HUES6 (cell line): ENCODE measurements at regions not wholly inside any gene's neighbourhood (a gene's known extent, or its start where the extent isn't known, plus 50 kb on each side); places are given as distances from the start of the nearest gene placed in this dataset.

Experiments used
- H3K27ac ChIP-seq: 2 replicates; pipeline ENCODE4 v1.7.0; 2013; ENCODE audit warnings: low read depth, mild to moderate bottlenecking, low read length, inconsistent platforms
- H3K27me3 ChIP-seq: 2 replicates; pipeline ENCODE4 v1.6.1; 2013; ENCODE audit warnings: low read length; ENCODE audit not compliant: control insufficient read depth, insufficient read depth
- H3K36me3 ChIP-seq: 2 replicates; pipeline ENCODE4 v1.6.1; 2013; ENCODE audit warnings: low read length; ENCODE audit not compliant: control insufficient read depth, insufficient read depth
- H3K4me1 ChIP-seq: 2 replicates; pipeline ENCODE4 v1.6.1; 2013; ENCODE audit warnings: low read length; ENCODE audit not compliant: control insufficient read depth, insufficient read depth
- H3K4me3 ChIP-seq: 2 replicates; pipeline ENCODE4 v1.5.1; 2013; ENCODE audit warnings: low read depth, low read length
- H3K9ac ChIP-seq: one replicate; pipeline ENCODE4 v1.6.1; 2013; ENCODE audit warnings: mild to moderate bottlenecking, low read length
- H3K9me3 ChIP-seq: 2 replicates; pipeline ENCODE4 v1.6.1; 2013; ENCODE audit warnings: low read depth, low read length; ENCODE audit not compliant: control insufficient read depth, insufficient read depth

GRCh38 chr12:107244584-107244983, 151.2 kb upstream of the CRY1 start:
- peaks cover 6% of the 10 kb centered on the region for H3K4me1 ChIP-seq
- no peak overlapping the region for H3K27ac ChIP-seq
- no peaks in the 10 kb centered on the region for H3K9me3 ChIP-seq
- H3K36me3 ChIP-seq: no peaks in the 10 kb centered on the region
- H3K4me3 ChIP-seq: no peak overlapping the region
- H3K27me3 ChIP-seq: no peaks in the 10 kb centered on the region
- no peak overlapping the region for H3K9ac ChIP-seq

- H3K27me3 ChIP-seq: no peaks in the 10 kb centered on the region
- H3K9me3 ChIP-seq: no peaks in the 10 kb centered on the region
- no peaks in the 10 kb centered on the region; the same call in 1 of the 2 replicates for H3K4me1 ChIP-seq
- no peak overlapping the region for H3K9ac ChIP-seq
- H3K4me3 ChIP-seq: no peak overlapping the region
- no peaks in the 10 kb centered on the region for H3K36me3 ChIP-seq
- no peak overlapping the region for H3K27ac ChIP-seq
Measured at GRCh38 chr12:107247650-107248049, 154.3 kb upstream of the CRY1 start.

- H3K4me3 ChIP-seq: no peak overlapping the region
- H3K9me3 ChIP-seq: no peaks in the 10 kb centered on the region
- no peaks in the 10 kb centered on the region for H3K27me3 ChIP-seq
- H3K9ac ChIP-seq: no peak overlapping the region
- no peaks in the 10 kb centered on the region for H3K36me3 ChIP-seq
- no peak overlapping the region for H3K27ac ChIP-seq
- H3K4me1 ChIP-seq: no peaks in the 10 kb centered on the region; the same call in 1 of the 2 replicates
Measured at GRCh38 chr12:107248187-107248586, 154.8 kb upstream of the CRY1 start.

GRCh38 chr12:107251288-107251687, 157.9 kb upstream of the CRY1 start:
- Histone ChIP-seq H3K36me3 (no peaks in the 10 kb centered on the region), H3K9ac (no peak overlapping the region), H3K4me1 (no peaks in the 10 kb centered on the region; the same call in 1 of the 2 replicates), H3K9me3 (no peaks in the 10 kb centered on the region), H3K27ac (no peak overlapping the region), H3K27me3 (no peaks in the 10 kb centered on the region), H3K4me3 (no peak overlapping the region)

- no peak overlapping the region for H3K9ac ChIP-seq
- H3K27me3 ChIP-seq: no peaks in the 10 kb centered on the region
- no peaks in the 10 kb centered on the region; the same call in 1 of the 2 replicates for H3K4me1 ChIP-seq
- no peak overlapping the region for H3K27ac ChIP-seq
- no peaks in the 10 kb centered on the region for H3K9me3 ChIP-seq
- H3K36me3 ChIP-seq: no peaks in the 10 kb centered on the region
- no peak overlapping the region for H3K4me3 ChIP-seq
Measured at GRCh38 chr12:107253361-107253760, 160.0 kb upstream of the CRY1 start.

GRCh38 chr12:107254258-107254856, 161.0 kb upstream of the CRY1 start:
- Histone ChIP-seq H3K36me3 (no peaks in the 10 kb centered on the region), H3K27me3 (no peaks in the 10 kb centered on the region), H3K4me3 (no peak overlapping the region), H3K27ac (no peak overlapping the region), H3K9me3 (no peaks in the 10 kb centered on the region), H3K4me1 (no peaks in the 10 kb centered on the region), H3K9ac (no peak overlapping the region)

- H3K9me3 ChIP-seq: no peaks in the 10 kb centered on the region
- no peak overlapping the region for H3K9ac ChIP-seq
- H3K36me3 ChIP-seq: no peaks in the 10 kb centered on the region
- no peak overlapping the region for H3K27ac ChIP-seq
- no peaks in the 10 kb centered on the region for H3K27me3 ChIP-seq
- no peaks in the 10 kb centered on the region for H3K4me1 ChIP-seq
- H3K4me3 ChIP-seq: no peak overlapping the region
Measured at GRCh38 chr12:107258780-107259179, 165.4 kb upstream of the CRY1 start.

- H3K36me3 ChIP-seq: no peaks in the 10 kb centered on the region
- H3K4me1 ChIP-seq: no peaks in the 10 kb centered on the region
- H3K27me3 ChIP-seq: no peaks in the 10 kb centered on the region; the same call in 1 of the 2 replicates
- H3K9me3 ChIP-seq: no peaks in the 10 kb centered on the region
- no peak overlapping the region for H3K9ac ChIP-seq
- H3K4me3 ChIP-seq: no peak overlapping the region
- no peak overlapping the region for H3K27ac ChIP-seq
Measured at GRCh38 chr12:107263980-107264379, 170.6 kb upstream of the CRY1 start.

GRCh38 chr12:107264667-107265066, 171.3 kb upstream of the CRY1 start:
- no peaks in the 10 kb centered on the region; the same call in 1 of the 2 replicates for H3K27me3 ChIP-seq
- H3K36me3 ChIP-seq: no peaks in the 10 kb centered on the region
- H3K4me3 ChIP-seq: no peak overlapping the region
- no peak overlapping the region for H3K9ac ChIP-seq
- no peak overlapping the region for H3K27ac ChIP-seq
- H3K9me3 ChIP-seq: no peaks in the 10 kb centered on the region
- no peaks in the 10 kb centered on the region for H3K4me1 ChIP-seq

- Histone ChIP-seq H3K4me1 (no peaks in the 10 kb centered on the region), H3K27me3 (no peaks in the 10 kb centered on the region; the same call in 1 of the 2 replicates), H3K9me3 (no peaks in the 10 kb centered on the region), H3K4me3 (no peak overlapping the region), H3K27ac (no peak overlapping the region), H3K36me3 (no peaks in the 10 kb centered on the region), H3K9ac (no peak overlapping the region)
Measured at GRCh38 chr12:107267604-107268003, 174.3 kb upstream of the CRY1 start.

GRCh38 chr12:107271523-107271922, 178.2 kb upstream of the CRY1 start:
- H3K9ac ChIP-seq: no peak overlapping the region
- H3K27me3 ChIP-seq: no peaks in the 10 kb centered on the region; the same call in 1 of the 2 replicates
- H3K4me3 ChIP-seq: no peak overlapping the region
- H3K27ac ChIP-seq: no peak overlapping the region
- no peaks in the 10 kb centered on the region for H3K4me1 ChIP-seq
- H3K9me3 ChIP-seq: no peaks in the 10 kb centered on the region
- no peaks in the 10 kb centered on the region for H3K36me3 ChIP-seq
